Liver (tissue), 8 donors: ENCODE measurements at regions not wholly inside any gene's neighbourhood (a gene's known extent, or its start where the extent isn't known, plus 50 kb on each side); places are given as distances from the start of the nearest gene placed in this dataset.

ENCODE experiments used
- DNase-seq: peaks from one replicate; pipeline ENCODE4 v3.0.0-alpha.2; 2017; ENCODE audit warnings: low spot score
- H3K27ac ChIP-seq, 2 donors: one replicate each; pipeline ENCODE4 v1.7.0; 2013; ENCODE audit warnings: inconsistent platforms in 2 of 2, low read length in 2 of 2, control low read depth in 1 of 2, low read depth in 1 of 2, mild to moderate bottlenecking in 1 of 2
- H3K27me3 ChIP-seq, 4 donors: one replicate each; pipeline versions ENCODE4 v1.6.1 to v1.7.0; 2013; ENCODE audit warnings: low read length in 3 of 4, inconsistent platforms in 1 of 4, mild to moderate bottlenecking in 1 of 4, moderate library complexity in 1 of 4; ENCODE audit not compliant: control insufficient read depth in 4 of 4, insufficient read depth in 4 of 4
- H3K36me3 ChIP-seq, 4 donors: one replicate each; pipeline versions ENCODE4 v1.6.1 to v1.7.0; 2013; ENCODE audit warnings: low read length in 3 of 4, mild to moderate bottlenecking in 3 of 4, low read depth in 1 of 4, moderate library complexity in 1 of 4; ENCODE audit not compliant: control insufficient read depth in 4 of 4, insufficient read depth in 3 of 4
- H3K4me1 ChIP-seq, 4 donors: one replicate each; pipeline versions ENCODE4 v1.6.1 to v1.7.0; 2013; ENCODE audit warnings: low read length in 3 of 4, mild to moderate bottlenecking in 3 of 4, moderate library complexity in 1 of 4; ENCODE audit not compliant: control insufficient read depth in 4 of 4, insufficient read depth in 4 of 4
- H3K4me3 ChIP-seq, 3 donors: one replicate each; pipeline versions ENCODE4 v1.6.1 to v1.7.0; 2013; ENCODE audit warnings: low read length in 3 of 3, control low read depth in 1 of 3, low read depth in 1 of 3, mild to moderate bottlenecking in 1 of 3
- H3K9ac ChIP-seq, 2 donors: one replicate each; pipeline ENCODE4 v1.7.0; 2013; ENCODE audit warnings: low read length in 2 of 2, mild to moderate bottlenecking in 2 of 2, moderate library complexity in 2 of 2, control low read depth in 1 of 2, low read depth in 1 of 2
- H3K9me3 ChIP-seq, 4 donors: one replicate each; pipeline versions ENCODE4 v1.6.1 to v1.7.0; 2013; ENCODE audit warnings: low read length in 3 of 4; ENCODE audit not compliant: control insufficient read depth in 4 of 4
- ATF3 ChIP-seq: IDR thresholded peaks from 2 replicates; pipeline ENCODE4 v1.6.1; 2016; ENCODE audit warnings: antibody characterized with exemption
- CTCF ChIP-seq: fragments of 150-350 bp; IDR thresholded peaks from 2 replicates; pipeline ENCODE4 v1.5.1; 2017; ENCODE audit warnings: improper control_type of control experiment, low read depth, low read length; ENCODE audit not compliant: missing input control
- EGR1 ChIP-seq, 2 donors: IDR thresholded peaks; 2 replicates each; pipeline ENCODE4 v1.6.1; 2016 to 2018; ENCODE audit warnings: antibody characterized with exemption in 2 of 2, low read depth in 2 of 2
- FOXA1 ChIP-seq: IDR thresholded peaks from 2 replicates; pipeline ENCODE4 v1.6.1; 2016; ENCODE audit warnings: antibody characterized with exemption
- FOXA2 ChIP-seq: IDR thresholded peaks from 2 replicates; pipeline ENCODE4 v1.6.1; 2016; ENCODE audit warnings: antibody characterized with exemption
- HNF4A ChIP-seq, 2 donors: conservative IDR thresholded peaks; 2 replicates each; pipeline ENCODE4 v1.6.1; 2016; ENCODE audit warnings: antibody characterized with exemption in 2 of 2, mild to moderate bottlenecking in 2 of 2
- HNF4G ChIP-seq: IDR thresholded peaks from 2 replicates; pipeline ENCODE4 v1.6.1; 2016; ENCODE audit warnings: antibody characterized with exemption
- JUND ChIP-seq, 2 donors: IDR thresholded peaks; 2 replicates each; pipeline ENCODE4 v1.6.1; 2016; ENCODE audit warnings: antibody characterized with exemption in 2 of 2
- MAX ChIP-seq: IDR thresholded peaks from 2 replicates; pipeline ENCODE4 v1.6.1; 2016; ENCODE audit warnings: antibody characterized with exemption
- RAD21 ChIP-seq, 2 donors: IDR thresholded peaks; 2 replicates each; pipeline ENCODE4 v1.6.1; 2016; ENCODE audit warnings: antibody characterized with exemption in 2 of 2, mild to moderate bottlenecking in 2 of 2
- REST ChIP-seq: IDR thresholded peaks from 2 replicates; pipeline ENCODE4 v1.6.1; 2016; ENCODE audit warnings: antibody characterized with exemption, mild to moderate bottlenecking
- SP1 ChIP-seq: IDR thresholded peaks from 2 replicates; pipeline ENCODE4 v1.6.1; 2018; ENCODE audit warnings: antibody characterized with exemption, mild to moderate bottlenecking
- TAF1 ChIP-seq: conservative IDR thresholded peaks from 2 replicates; pipeline ENCODE4 v1.6.1; 2016; ENCODE audit warnings: antibody characterized with exemption, mild to moderate bottlenecking
- WGBS: extraction: QIAGEN DNeasy Blood & Tissue Kit; methylation state at CpG from one replicate; pipeline ENCODE4 v1.1.7; 2013; 5-methylcytosine and 5-hydroxymethylcytosine counted together
- donor health status: healthy.
- donor health status: healthy.
- donor health status: healthy.
- donor health status: healthy.
- donor health status: healthy.

- Histone ChIP-seq H3K27me3 (no peaks in the 10 kb centered on the region), H3K4me3 (no peak overlapping the region), H3K4me1 (no peaks in the 10 kb centered on the region), H3K27ac (no peak overlapping the region), H3K9me3 (peaks cover 7% of the 10 kb centered on the region in 4 donors), H3K9ac (no peak overlapping the region), H3K36me3 (no peaks in the 10 kb centered on the region)
- 93% methylated on average over 5 of the region's 5 CpGs for WGBS
- TF ChIP-seq HNF4A (conservative IDR thresholded peaks at IDR 0.05) (no peak), SP1 (no peak), REST (no peak), CTCF (no peak), FOXA1 (no peak)
- DNase-seq, result no peak
Observed at GRCh38 chr18:70442933-70443332, 154.1 kb downstream of the SOCS6 start.

GRCh38 chr18:70432804-70433400 lies 144.1 kb downstream of the SOCS6 start:
- no peak for TF ChIP-seq SP1
- no peak for TF ChIP-seq EGR1 (IDR thresholded peaks at IDR 0.05; ENCODE audit: low read depth in 2 of 2)
- no peak for TF ChIP-seq RAD21 (IDR thresholded peaks at IDR 0.05)
- no peak for TF ChIP-seq HNF4G
- TF ChIP-seq FOXA1, result no peak
- no peak for TF ChIP-seq JUND (IDR thresholded peaks at IDR 0.05)
- TF ChIP-seq ATF3, result no peak
- TF ChIP-seq MAX, result no peak
- no peak for TF ChIP-seq TAF1
- TF ChIP-seq REST, result no peak
- TF ChIP-seq FOXA2, result no peak
- TF ChIP-seq CTCF, result no peak
- Histone ChIP-seq H3K36me3 (no peaks in the 10 kb centered on the region), H3K27me3 (no peaks in the 10 kb centered on the region), H3K27ac (no peak overlapping the region), H3K9me3 (no peaks in the 10 kb centered on the region), H3K4me1 (peaks cover 2 to 14% (median 3%) of the 10 kb centered on the region in 4 donors), H3K4me3 (no peak overlapping the region), H3K9ac (no peak overlapping the region)
- DNase-seq, result no peak
- WGBS, result 81% methylated on average over 4 of the region's 4 CpGs
